MCF 10A (cell line): ENCODE measurements at regions not wholly inside any gene's neighbourhood (a gene's known extent, or its start where the extent isn't known, plus 50 kb on each side); places are given as distances from the start of the nearest gene placed in this dataset.
"Not testable (repeated sequence)": the region's sequence is repeated elsewhere in the genome, so short reads cannot be mapped to it uniquely, and the experiment has no call there.

Experiments
- BruUV-seq: library from RNA; stranded (reverse); fragments of 400-500 nt; replicated peaks from 2 replicates; lab custom pipeline; 2021; lab: Mats Ljungman, UMichigan
- CTCF ChIA-PET: fragments of 300-600 bp; sonication (Branson Sonifier 250); formaldehyde crosslinking; extraction: SDS; loops from one replicate; lab custom pipeline; 2021; ENCODE audit warnings: antibody characterized with exemption, inconsistent platforms; lab: Yijun Ruan, JAX
- POLR2A ChIA-PET: fragments of 300-600, 350-650 bp; sonication (Branson Sonifier 250); formaldehyde crosslinking; extraction: SDS; loops from one replicate; lab custom pipeline; 2020; ENCODE audit warnings: antibody characterized with exemption, inconsistent platforms; lab: Yijun Ruan, JAX
- DNase-seq: peaks from one replicate; pipeline ENCODE4 v3.0.0-alpha.2; 2018; ENCODE audit not compliant: unreplicated experiment
- H3K27ac Mint-ChIP-seq: one replicate; pipeline ENCODE4 v1.8.0; 2022; ENCODE audit warnings: mild to moderate bottlenecking, low read depth, mixed read lengths; ENCODE audit not compliant: unreplicated experiment
- H3K27me3 Mint-ChIP-seq: one replicate; pipeline ENCODE4 v1.8.0; 2022; ENCODE audit warnings: mixed read lengths; ENCODE audit not compliant: insufficient read depth, unreplicated experiment
- H3K36me3 Mint-ChIP-seq: one replicate; pipeline ENCODE4 v1.8.0; 2022; ENCODE audit warnings: mild to moderate bottlenecking, moderate library complexity, mixed read lengths; ENCODE audit not compliant: insufficient read depth, unreplicated experiment
- H3K4me1 Mint-ChIP-seq: one replicate; pipeline ENCODE4 v1.8.0; 2022; ENCODE audit warnings: mixed read lengths; ENCODE audit not compliant: insufficient read depth, unreplicated experiment
- H3K4me3 Mint-ChIP-seq: one replicate; pipeline ENCODE4 v1.8.0; 2022; ENCODE audit warnings: mild to moderate bottlenecking, moderate library complexity, mixed read lengths; ENCODE audit not compliant: unreplicated experiment
- H3K9me3 Mint-ChIP-seq: one replicate; pipeline ENCODE4 v1.8.0; 2022; ENCODE audit warnings: mixed read lengths; ENCODE audit not compliant: unreplicated experiment
- CTCF ChIP-seq: fragments of 200-600 bp; IDR thresholded peaks from one replicate; pipeline ENCODE4 v1.8.0; 2022; ENCODE audit warnings: antibody characterized with exemption, mild to moderate bottlenecking; ENCODE audit not compliant: unreplicated experiment
- intact Hi-C: fragments of 100-400 bp; cut with micrococcal nuclease; formaldehyde crosslinking; loops from 2 replicates; pipeline ENCODE4 v1.14.1; 2022

GRCh38 chr1:31517301-31517700 lies 59.0 kb upstream of the TINAGL1 start:
- intact Hi-C loops, result no loop called here
- no peaks in the 10 kb centered on the region for H3K9me3 Mint-ChIP-seq
- no peak for DNase-seq
- H3K4me1 Mint-ChIP-seq, result peaks cover 25% of the 10 kb centered on the region
- H3K36me3 Mint-ChIP-seq, result peaks cover 5% of the 10 kb centered on the region
- BruUV-seq, result no TSS peak
- CTCF ChIA-PET, result no interaction called here
- no peak for TF ChIP-seq CTCF
- no peaks in the 10 kb centered on the region for H3K27me3 Mint-ChIP-seq
- POLR2A ChIA-PET, result no interaction called here
- no peak overlapping the region for H3K27ac Mint-ChIP-seq
- H3K4me3 Mint-ChIP-seq, result no peak overlapping the region

GRCh38 chr1:31517986-31518385 lies 58.3 kb upstream of the TINAGL1 start:
- H3K27me3 Mint-ChIP-seq, POLR2A ChIA-PET, H3K27ac Mint-ChIP-seq, H3K9me3 Mint-ChIP-seq, CTCF ChIA-PET, intact Hi-C loops, H3K36me3 Mint-ChIP-seq, H3K4me3 Mint-ChIP-seq, DNase-seq, BruUV-seq: not testable (repeated sequence)
- H3K4me1 Mint-ChIP-seq, result peaks cover 25% of the 10 kb centered on the region

GRCh38 chr1:31521761-31522555 lies 54.4 kb upstream of the TINAGL1 start:
- ChIA-PET CTCF (interaction anchor here (0.7 to 0.9 kb wide), 2 partner anchors 26 to 233 kb away, joined by 4 to 8 read pairs; no protein-coding TSS in a partner anchor), POLR2A (interaction anchor here (1.0 kb wide), 1 partner anchor 10 kb away, joined by 5 read pairs; no protein-coding TSS in a partner anchor)
- Mint-ChIP-seq H3K27ac (no peak overlapping the region), H3K4me1 (peaks cover 18% of the 10 kb centered on the region), H3K27me3 (no peaks in the 10 kb centered on the region), H3K9me3 (no peaks in the 10 kb centered on the region), H3K36me3 (peaks cover 5% of the 10 kb centered on the region), H3K4me3 (no peak overlapping the region)
- no TSS peak for BruUV-seq
- no peak for DNase-seq
- intact Hi-C loops, result no loop called here
- TF ChIP-seq CTCF, result no peak

- Mint-ChIP-seq H3K4me1 (peaks cover 18% of the 10 kb centered on the region), H3K36me3 (peaks cover 5% of the 10 kb centered on the region), H3K4me3 (no peak overlapping the region), H3K27me3 (no peaks in the 10 kb centered on the region), H3K27ac (no peak overlapping the region), H3K9me3 (no peaks in the 10 kb centered on the region)
- POLR2A ChIA-PET, result interaction anchor here (0.6 to 1.0 kb wide), 3 partner anchors 9 to 236 kb away, joined by 3 to 5 read pairs (median 4); no protein-coding TSS in a partner anchor
- CTCF ChIA-PET, result interaction anchor here (0.9 to 1.3 kb wide), 3 partner anchors 9 to 125 kb away, joined by 3 to 8 read pairs (median 3); no protein-coding TSS in a partner anchor
- no peak for TF ChIP-seq CTCF
- no TSS peak for BruUV-seq
- no peak for DNase-seq
- intact Hi-C loops, result no loop called here
Measured at GRCh38 chr1:31522556-31522845, 53.8 kb upstream of the TINAGL1 start.
